H9 (cell line): ENCODE measurements at regions not wholly inside any gene's neighbourhood (a gene's known extent, or its start where the extent isn't known, plus 50 kb on each side); places are given as distances from the start of the nearest gene placed in this dataset.

ENCODE experiments used
- DNase-seq: peaks from one replicate; pipeline ENCODE4 v3.0.0-alpha.2; 2017
- H2AFZ ChIP-seq: one replicate; pipeline ENCODE4 v1.6.1; 2013; ENCODE audit warnings: mild to moderate bottlenecking, low read length, control low read depth, moderate library complexity
- H2AK5ac ChIP-seq: 2 replicates; pipeline ENCODE4 v1.6.1; 2013; ENCODE audit warnings: low read length, control low read depth, mixed read lengths; ENCODE audit not compliant: insufficient read length
- H2BK120ac ChIP-seq: one replicate; pipeline ENCODE4 v1.6.1; 2013; ENCODE audit warnings: low read depth, mild to moderate bottlenecking, low read length, control low read depth, inconsistent platforms; ENCODE audit not compliant: poor library complexity, severe bottlenecking
- H2BK12ac ChIP-seq: 2 replicates; pipeline ENCODE4 v1.6.1; 2013; ENCODE audit warnings: low read length, control low read depth, mixed read lengths, low read depth; ENCODE audit not compliant: insufficient read length
- H2BK15ac ChIP-seq: 2 replicates; pipeline ENCODE4 v1.6.1; 2013; ENCODE audit warnings: low read depth, low read length, control low read depth
- H2BK20ac ChIP-seq: one replicate; pipeline ENCODE4 v1.6.1; 2013; ENCODE audit warnings: low read depth, mild to moderate bottlenecking, low read length, control low read depth, inconsistent platforms; ENCODE audit not compliant: poor library complexity, severe bottlenecking
- H2BK5ac ChIP-seq: 2 replicates; pipeline ENCODE4 v1.6.1; 2013; ENCODE audit warnings: low read length, control low read depth, mixed read lengths; ENCODE audit not compliant: insufficient read length
- H3K14ac ChIP-seq: 2 replicates; pipeline ENCODE4 v1.6.1; 2013; ENCODE audit warnings: low read length, control low read depth; ENCODE audit not compliant: insufficient read depth
- H3K18ac ChIP-seq: 2 replicates; pipeline ENCODE4 v1.6.1; 2013; ENCODE audit warnings: low read depth, mild to moderate bottlenecking, mixed read lengths, low read length, control low read depth; ENCODE audit not compliant: insufficient read length
- H3K23ac ChIP-seq: 2 replicates; pipeline ENCODE4 v1.6.1; 2013; ENCODE audit warnings: low read length, control low read depth, mixed read lengths, low read depth; ENCODE audit not compliant: insufficient read length
- H3K23me2 ChIP-seq: 2 replicates; pipeline ENCODE4 v1.6.1; 2013; ENCODE audit warnings: low read depth, mild to moderate bottlenecking, mixed read lengths, low read length, control low read depth; ENCODE audit not compliant: insufficient read length, poor library complexity, severe bottlenecking
- H3K27ac ChIP-seq: 2 replicates; pipeline ENCODE4 v1.5.1; 2013; ENCODE audit warnings: low read length, control low read depth, mixed read lengths, low read depth; ENCODE audit not compliant: insufficient read length
- H3K27me3 ChIP-seq: 2 replicates; pipeline ENCODE4 v1.6.1; 2013; ENCODE audit warnings: low read length, control low read depth, inconsistent platforms; ENCODE audit not compliant: insufficient read depth
- H3K4ac ChIP-seq: 2 replicates; pipeline ENCODE4 v1.6.1; 2013; ENCODE audit warnings: low read depth, mild to moderate bottlenecking, control low read depth, inconsistent platforms, low read length, moderate library complexity
- H3K4me1 ChIP-seq: 2 replicates; pipeline ENCODE4 v1.6.1; 2013; ENCODE audit warnings: low read length, control low read depth, inconsistent platforms; ENCODE audit not compliant: insufficient read depth
- H3K4me2 ChIP-seq: 2 replicates; pipeline ENCODE4 v1.6.1; 2013; ENCODE audit warnings: low read length, control low read depth, mixed read lengths; ENCODE audit not compliant: insufficient read length, insufficient read depth
- H3K56ac ChIP-seq: 2 replicates; pipeline ENCODE4 v1.6.1; 2013; ENCODE audit warnings: low read depth, mild to moderate bottlenecking, mixed read lengths, low read length, control low read depth; ENCODE audit not compliant: insufficient read length
- H3K79me1 ChIP-seq: 2 replicates; pipeline ENCODE4 v1.6.1; 2013; ENCODE audit warnings: low read depth, mild to moderate bottlenecking, moderate library complexity, low read length, control low read depth, inconsistent platforms; ENCODE audit not compliant: insufficient read depth, poor library complexity, severe bottlenecking
- H3K79me2 ChIP-seq: 2 replicates; pipeline ENCODE4 v1.6.1; 2013; ENCODE audit warnings: low read length, control low read depth, inconsistent platforms; ENCODE audit not compliant: insufficient read depth
- H3K9ac ChIP-seq: 2 replicates; pipeline ENCODE4 v1.6.1; 2013; ENCODE audit warnings: low read length, control low read depth, mixed read lengths; ENCODE audit not compliant: insufficient read length; ENCODE audit errors: extremely low read depth
- H3K9me3 ChIP-seq: one replicate; pipeline ENCODE4 v1.6.1; 2013; ENCODE audit warnings: low read depth, low read length, inconsistent platforms; ENCODE audit not compliant: control insufficient read depth
- H3T11ph ChIP-seq: one replicate; pipeline ENCODE4 v1.6.1; 2013; ENCODE audit warnings: mild to moderate bottlenecking, low read length, control low read depth, inconsistent platforms
- H4K20me1 ChIP-seq: one replicate; pipeline ENCODE4 v1.6.1; 2013; ENCODE audit not compliant: control insufficient read depth, insufficient read length, insufficient read depth
- H4K5ac ChIP-seq: 2 replicates; pipeline ENCODE4 v1.6.1; 2013; ENCODE audit warnings: low read depth, mild to moderate bottlenecking, mixed read lengths, low read length, control low read depth; ENCODE audit not compliant: insufficient read length
- H4K8ac ChIP-seq: replicated peaks from 2 replicates; pipeline ENCODE4 v1.6.1; 2013; ENCODE audit warnings: low read length, control low read depth, mixed read lengths, low read depth; ENCODE audit not compliant: insufficient read length
- H4K91ac ChIP-seq: 2 replicates; pipeline ENCODE4 v1.6.1; 2013; ENCODE audit warnings: low read depth, mild to moderate bottlenecking, moderate library complexity, mixed read lengths, low read length, control low read depth; ENCODE audit not compliant: insufficient read length
- H3K27ac Mint-ChIP-seq, 3 experiments: 2 replicates in 2 of 3; 3 replicates in 1 of 3; pipeline ENCODE4 v1.8.0; 2020 to 2021; ENCODE audit warnings: mixed read lengths in 3 of 3, mild to moderate bottlenecking in 1 of 3, moderate library complexity in 1 of 3
- H3K27me3 Mint-ChIP-seq: 2 replicates; pipeline ENCODE4 v1.8.0; 2021; ENCODE audit warnings: low read depth, mild to moderate bottlenecking, moderate library complexity, mixed read lengths
- H3K36me3 Mint-ChIP-seq, 3 experiments: 2 replicates in 2 of 3; 3 replicates in 1 of 3; pipeline ENCODE4 v1.8.0; 2020 to 2021; ENCODE audit warnings: low read depth in 3 of 3, mixed read lengths in 3 of 3; ENCODE audit not compliant: insufficient read depth in 1 of 3
- H3K4me1 Mint-ChIP-seq, 2 experiments: 2 replicates each; pipeline ENCODE4 v1.8.0; 2020; ENCODE audit warnings: mixed read lengths in 2 of 2
- H3K4me3 Mint-ChIP-seq, 2 experiments: 2 replicates in 1 of 2; 3 replicates in 1 of 2; pipeline ENCODE4 v1.8.0; 2020 to 2021; ENCODE audit warnings: mild to moderate bottlenecking in 2 of 2, mixed read lengths in 2 of 2, moderate library complexity in 1 of 2
- H3K9me3 Mint-ChIP-seq, 2 experiments: 2 replicates in 1 of 2; 3 replicates in 1 of 2; pipeline ENCODE4 v1.8.0; 2020; ENCODE audit warnings: mild to moderate bottlenecking in 2 of 2, mixed read lengths in 2 of 2, moderate library complexity in 1 of 2
- CTCF ChIP-seq: fragments of 200-600 bp; sonication (generic); conservative IDR thresholded peaks from 3 replicates; pipeline ENCODE4 v1.8.0; 2021; ENCODE audit warnings: antibody characterized with exemption, mild to moderate bottlenecking
- WGBS: extraction: QIAGEN DNeasy Blood & Tissue Kit; methylation state at CpG from one replicate; pipeline ENCODE4 v1.1.7; 2013; ENCODE audit warnings: missing lambda C conversion rate, low lambda C conversion rate, mixed read lengths; ENCODE audit not compliant: insufficient read length; ENCODE audit errors: extremely low coverage; 5-methylcytosine and 5-hydroxymethylcytosine counted together

- Histone ChIP-seq H2BK15ac (no peak overlapping the region), H3K79me1 (no peaks in the 10 kb centered on the region), H3K27ac (no peak overlapping the region), H3K23me2 (no peaks in the 10 kb centered on the region), H3T11ph (no peak overlapping the region), H3K9ac (no peak overlapping the region), H3K27me3 (no peaks in the 10 kb centered on the region), H2BK12ac (no peak overlapping the region), H4K5ac (no peak overlapping the region), H3K18ac (no peak overlapping the region), H3K79me2 (no peaks in the 10 kb centered on the region), H2AFZ (no peak overlapping the region), H3K23ac (no peak overlapping the region), H3K4ac (no peak overlapping the region), H3K14ac (no peak overlapping the region), H2BK5ac (no peak overlapping the region), H2BK120ac (no peak overlapping the region), H2BK20ac (no peak overlapping the region), H4K8ac (no peak overlapping the region), H4K20me1 (no peaks in the 10 kb centered on the region), H2AK5ac (no peak overlapping the region), H3K9me3 (no peaks in the 10 kb centered on the region), H3K4me2 (no peak overlapping the region), H3K56ac (no peak overlapping the region), H3K4me1 (peaks cover 10% of the 10 kb centered on the region; the same call in 1 of the 2 replicates), H4K91ac (no peak overlapping the region)
- Mint-ChIP-seq H3K36me3 (no peaks in the 10 kb centered on the region), H3K27ac (no peak overlapping the region), H3K4me1 (peaks cover 25 to 28% of the 10 kb centered on the region in 2 experiments), H3K27me3 (no peaks in the 10 kb centered on the region), H3K4me3 (no peak overlapping the region), H3K9me3 (no peaks in the 10 kb centered on the region)
- no CpG with 5 or more reads among the region's 7 CpGs for WGBS
- DNase-seq, result no peak
- TF ChIP-seq CTCF, result no peak
Measured at GRCh38 chr13:106423530-106423929, 111.9 kb downstream of the EFNB2 start.
